Heart right ventricle (tissue), 16 donors: ENCODE measurements at regions not wholly inside any gene's neighbourhood (a gene's known extent, or its start where the extent isn't known, plus 50 kb on each side); places are given as distances from the start of the nearest gene placed in this dataset.

Experiments
- ATAC-seq, 8 donors: fragments of 200-7000 bp; cut with Tn5 transposase; one replicate each; pipeline ENCODE4 v1.9.1; 2020; ENCODE audit warnings: mild to moderate bottlenecking in 8 of 8, moderate library complexity in 8 of 8, moderate number of reproducible peaks in 1 of 8
- DNase-seq, 2 donors: peaks; one replicate each; pipeline ENCODE4 v3.0.0-alpha.2; 2020
- H3K27ac ChIP-seq, 10 donors: fragments of 200-600 bp; sonication (generic) in 2 of 10; one replicate each; pipeline versions ENCODE4 v1.5.0 to v1.8.0; 2020 to 2022; ENCODE audit warnings: mild to moderate bottlenecking in 3 of 10
- H3K27me3 ChIP-seq, 7 donors: fragments of 200-600 bp; one replicate each; pipeline ENCODE4 v1.8.0; 2021 to 2022; ENCODE audit warnings: mild to moderate bottlenecking in 2 of 7
- H3K36me3 ChIP-seq, 9 donors: fragments of 200-600 bp; sonication (generic) in 1 of 9; one replicate each; pipeline versions ENCODE4 v1.5.0 to v1.8.0; 2020 to 2022; ENCODE audit warnings: mild to moderate bottlenecking in 2 of 9
- H3K4me1 ChIP-seq, 9 donors: fragments of 200-600 bp; sonication (generic) in 1 of 9; one replicate each; pipeline versions ENCODE4 v1.5.0 to v1.8.0; 2020 to 2022; ENCODE audit warnings: mild to moderate bottlenecking in 4 of 9
- H3K4me3 ChIP-seq, 10 donors: fragments of 200-600 bp; sonication (generic) in 2 of 10; one replicate each; pipeline versions ENCODE4 v1.5.0 to v1.8.0; 2020 to 2022; ENCODE audit warnings: mild to moderate bottlenecking in 7 of 10, moderate library complexity in 2 of 10
- H3K9me3 ChIP-seq, 11 donors: fragments of 200-600 bp in 10 of 11; sonication (generic) in 2 of 11; one replicate each; pipeline versions ENCODE4 v1.5.0 to v1.8.0; 2013 to 2022; ENCODE audit warnings: mild to moderate bottlenecking in 2 of 11, control low read depth in 1 of 11, moderate library complexity in 1 of 11
- WGBS, 2 donors: extraction: QIAGEN DNeasy Blood & Tissue Kit; methylation state at CpG; one replicate each; pipeline ENCODE4 v1.1.7; 2013; ENCODE audit warnings: inconsistent platforms in 1 of 2; 5-methylcytosine and 5-hydroxymethylcytosine counted together
- intact Hi-C, 10 donors: fragments of 100-400 bp; cut with DNase I; formaldehyde crosslinking; loops; one replicate each; pipeline versions ENCODE4 v1.11.1 to v1.14.2; 2022
- TF ChIP-seq, protein P1 (sequence below), 9 donors: fragments of 200-600 bp; sonication (generic) in 2 of 9; IDR thresholded peaks; one replicate each; pipeline versions ENCODE4 v1.5.0 to v1.8.0; 2021 to 2022; ENCODE audit warnings: antibody characterized with exemption in 9 of 9, mild to moderate bottlenecking in 5 of 9, moderate library complexity in 1 of 9
- donor health status: Arrhythmogenic right ventricular cardiomyopathy.
- donor health status: ischemic (EF 13 %, LVEDD 7.1; RV severe dilation, severe dysfunction).
- donor health status: healthy with polysubstance abuse.
- donor health status: DM: no; HTN: yes; CAD: no.
- donor health status: DM: no; HTN: no; CAD: no.
- donor health status: ischemic (EF 25% LVEDD 6.9; RV normal size, moderate dysfunction).
- donor health status: ischemic (EF 25% LVEDD 5.7; RV mildly dilated, moderate dysfunction).
- donor health status: healthy.
- donor health status: DM: yes; HTN: yes; CAD: no.
- donor health status: Ischemic cardiomyopathy.
- donor health status: ischemic (EF 35%, LVEDD 5.7; RV mildly dilated, moderate dysfunction).
- donor health status: nonischemic (EF 11% LVEDD 7.7; RV severe dilation, severe dysfunction).
- donor health status: DM: yes; HTN: yes; CAD: no.
- donor health status: PGD.
- donor health status: ischemic (EF 29% LVEDD 5.4; RV normal size, mild dysfunction).
- donor health status: nonischemic (EF 23%, LVEDD 6.1; RV moderate dilation, normal function).

DNA sequence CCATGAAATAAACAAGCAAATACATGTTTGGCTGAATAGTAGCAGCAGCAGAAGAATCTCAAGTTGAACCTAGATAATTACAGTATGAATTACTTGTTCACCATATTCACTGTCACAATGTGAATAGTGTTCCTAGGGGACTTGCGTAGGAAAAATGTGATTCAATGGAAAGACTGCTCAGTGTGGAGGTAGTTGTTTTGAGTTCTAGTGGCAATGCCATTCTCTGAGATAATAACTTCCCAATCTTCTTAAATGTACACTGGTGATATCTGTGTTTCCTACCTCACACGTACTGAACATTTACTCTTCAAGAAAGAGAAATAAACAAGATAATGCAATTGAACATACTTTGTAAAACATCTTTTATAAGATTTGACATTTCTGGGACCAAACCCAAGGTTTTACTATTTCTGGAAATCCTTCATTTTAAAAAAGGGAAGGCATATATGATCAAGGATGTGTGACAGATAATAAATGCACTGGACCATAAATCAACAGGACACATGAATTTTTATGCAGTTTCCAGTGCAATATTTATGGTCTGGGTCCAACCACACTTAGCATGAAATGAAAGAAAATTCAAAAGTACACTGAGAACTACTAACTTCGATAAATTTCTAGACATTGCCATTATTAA lies 598.3 kb upstream of the ZNF385D start:
- WGBS, 2 donors, result 60 to 72% methylated on average over 3 of the region's 3 CpGs
- TF ChIP-seq, protein P1, sequence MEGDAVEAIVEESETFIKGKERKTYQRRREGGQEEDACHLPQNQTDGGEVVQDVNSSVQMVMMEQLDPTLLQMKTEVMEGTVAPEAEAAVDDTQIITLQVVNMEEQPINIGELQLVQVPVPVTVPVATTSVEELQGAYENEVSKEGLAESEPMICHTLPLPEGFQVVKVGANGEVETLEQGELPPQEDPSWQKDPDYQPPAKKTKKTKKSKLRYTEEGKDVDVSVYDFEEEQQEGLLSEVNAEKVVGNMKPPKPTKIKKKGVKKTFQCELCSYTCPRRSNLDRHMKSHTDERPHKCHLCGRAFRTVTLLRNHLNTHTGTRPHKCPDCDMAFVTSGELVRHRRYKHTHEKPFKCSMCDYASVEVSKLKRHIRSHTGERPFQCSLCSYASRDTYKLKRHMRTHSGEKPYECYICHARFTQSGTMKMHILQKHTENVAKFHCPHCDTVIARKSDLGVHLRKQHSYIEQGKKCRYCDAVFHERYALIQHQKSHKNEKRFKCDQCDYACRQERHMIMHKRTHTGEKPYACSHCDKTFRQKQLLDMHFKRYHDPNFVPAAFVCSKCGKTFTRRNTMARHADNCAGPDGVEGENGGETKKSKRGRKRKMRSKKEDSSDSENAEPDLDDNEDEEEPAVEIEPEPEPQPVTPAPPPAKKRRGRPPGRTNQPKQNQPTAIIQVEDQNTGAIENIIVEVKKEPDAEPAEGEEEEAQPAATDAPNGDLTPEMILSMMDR (IDR thresholded peaks at IDR 0.05), result no peak
- intact Hi-C loops, result no loop called here

DNA sequence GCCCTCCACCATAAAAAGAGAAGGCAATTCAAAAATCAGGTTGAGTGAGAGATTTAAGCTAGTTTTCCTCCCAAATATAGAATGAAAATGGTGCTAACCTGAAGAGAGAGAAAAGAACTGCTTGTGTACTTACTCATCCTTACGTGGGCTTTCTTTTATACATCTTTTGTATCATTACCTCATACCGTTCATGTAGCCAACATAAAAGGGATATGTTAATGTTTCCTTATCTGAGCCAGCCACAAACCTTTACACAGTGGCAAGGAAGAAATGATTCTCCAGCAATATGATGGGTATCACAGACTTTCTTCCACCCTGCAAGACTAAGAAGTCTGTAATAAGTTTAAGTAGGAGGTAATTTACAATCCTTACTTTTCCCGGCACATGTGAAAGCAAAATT lies 600.8 kb upstream of the ZNF385D start:
- Histone ChIP-seq H3K9me3 (no peaks in the 10 kb centered on the region), H3K4me1 (no peaks in the 10 kb centered on the region), H3K36me3 (no peaks in the 10 kb centered on the region), H3K27ac (no peak overlapping the region), H3K4me3 (no peak overlapping the region), H3K27me3 (no peaks in the 10 kb centered on the region)
- DNase-seq, result no peak
- no peak for ATAC-seq
- TF ChIP-seq, protein P1 (IDR thresholded peaks at IDR 0.05), result no peak
- 61 to 73% methylated on average over 3 of the region's 3 CpGs for WGBS, 2 donors
- intact Hi-C loops, result no loop called here

More for the DNA sequence above, 598.3 kb upstream of the ZNF385D start:
- Histone ChIP-seq H3K4me1 (no peaks in the 10 kb centered on the region), H3K36me3 (no peaks in the 10 kb centered on the region), H3K9me3 (no peaks in the 10 kb centered on the region), H3K27ac (no peak overlapping the region), H3K27me3 (no peaks in the 10 kb centered on the region), H3K4me3 (no peak overlapping the region)
- DNase-seq, result no peak
- no peak for ATAC-seq

DNA sequence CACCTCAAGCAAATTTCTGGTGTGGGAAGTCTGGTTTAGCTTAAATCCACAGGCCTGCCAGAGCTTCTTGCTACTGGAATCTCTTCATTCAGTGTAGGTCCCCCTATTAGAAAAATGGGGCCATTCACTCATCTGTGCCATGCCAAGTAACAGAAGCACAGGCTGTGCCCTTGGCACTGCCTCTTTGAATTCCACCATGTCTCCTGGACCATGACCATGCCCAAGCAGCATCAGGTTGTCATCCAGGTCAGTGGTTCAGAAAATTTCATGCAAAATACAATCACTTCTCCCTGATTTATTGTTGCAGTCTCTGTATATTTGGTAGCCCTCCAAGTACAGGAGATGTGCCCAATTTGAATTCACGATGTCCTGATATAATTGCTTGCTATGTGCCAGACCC lies 602.1 kb upstream of the ZNF385D start:
- TF ChIP-seq, protein P1 (IDR thresholded peaks at IDR 0.05), result no peak
- ATAC-seq (no peak), DNase-seq (no peak)
- Histone ChIP-seq H3K27me3 (no peaks in the 10 kb centered on the region), H3K27ac (no peak overlapping the region), H3K36me3 (no peaks in the 10 kb centered on the region), H3K4me3 (no peak overlapping the region), H3K9me3 (no peaks in the 10 kb centered on the region), H3K4me1 (no peaks in the 10 kb centered on the region)
- intact Hi-C loops, result no loop called here
- 60 to 85% methylated on average over 1 of the region's 1 CpG for WGBS, 2 donors

DNA sequence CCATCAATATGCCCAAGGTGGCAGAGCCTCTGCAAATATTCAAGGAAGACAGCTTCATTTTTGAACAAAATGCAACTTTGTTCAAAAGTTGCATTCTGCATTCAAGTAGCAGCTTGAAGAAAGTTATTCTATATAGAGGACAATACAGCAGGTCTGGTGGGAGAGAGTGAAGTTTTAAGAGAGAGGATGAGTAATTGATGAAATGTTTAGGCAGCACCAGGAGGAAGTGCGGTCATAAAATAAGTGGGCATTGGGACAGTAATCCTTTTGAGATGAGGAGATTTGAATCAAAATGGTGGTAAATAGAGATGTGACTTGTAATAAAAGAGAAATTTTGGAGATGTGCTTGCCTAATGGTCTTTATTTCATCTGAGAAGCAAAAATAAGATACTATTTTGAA lies 607.3 kb upstream of the ZNF385D start:
- Histone ChIP-seq H3K9me3 (no peaks in the 10 kb centered on the region), H3K4me1 (peaks cover 0 to 6% (median 0%) of the 10 kb centered on the region in 9 donors), H3K4me3 (no peak overlapping the region), H3K27me3 (no peaks in the 10 kb centered on the region), H3K36me3 (no peaks in the 10 kb centered on the region), H3K27ac (no peak overlapping the region)
- intact Hi-C loops, result no loop called here
- TF ChIP-seq, protein P1 (IDR thresholded peaks at IDR 0.05), result no peak
- DNase-seq (no peak), ATAC-seq (no peak)
- WGBS, 2 donors, result 94 to 98% methylated on average over 1 of the region's 1 CpG
